ENCODE measurements at regions not wholly inside any gene's neighbourhood (a gene's known extent, or its start where the extent isn't known, plus 50 kb on each side); places are given as distances from the start of the nearest gene placed in this dataset.

GRCh38 chr10:89904755-89905154 lies 203.4 kb downstream of the KIF20B start:
- TF ChIP-seq, protein P1, sequence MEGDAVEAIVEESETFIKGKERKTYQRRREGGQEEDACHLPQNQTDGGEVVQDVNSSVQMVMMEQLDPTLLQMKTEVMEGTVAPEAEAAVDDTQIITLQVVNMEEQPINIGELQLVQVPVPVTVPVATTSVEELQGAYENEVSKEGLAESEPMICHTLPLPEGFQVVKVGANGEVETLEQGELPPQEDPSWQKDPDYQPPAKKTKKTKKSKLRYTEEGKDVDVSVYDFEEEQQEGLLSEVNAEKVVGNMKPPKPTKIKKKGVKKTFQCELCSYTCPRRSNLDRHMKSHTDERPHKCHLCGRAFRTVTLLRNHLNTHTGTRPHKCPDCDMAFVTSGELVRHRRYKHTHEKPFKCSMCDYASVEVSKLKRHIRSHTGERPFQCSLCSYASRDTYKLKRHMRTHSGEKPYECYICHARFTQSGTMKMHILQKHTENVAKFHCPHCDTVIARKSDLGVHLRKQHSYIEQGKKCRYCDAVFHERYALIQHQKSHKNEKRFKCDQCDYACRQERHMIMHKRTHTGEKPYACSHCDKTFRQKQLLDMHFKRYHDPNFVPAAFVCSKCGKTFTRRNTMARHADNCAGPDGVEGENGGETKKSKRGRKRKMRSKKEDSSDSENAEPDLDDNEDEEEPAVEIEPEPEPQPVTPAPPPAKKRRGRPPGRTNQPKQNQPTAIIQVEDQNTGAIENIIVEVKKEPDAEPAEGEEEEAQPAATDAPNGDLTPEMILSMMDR (conservative IDR thresholded peaks at IDR 0.05; ENCODE audit: low read depth, low read length) = no peak
- TF ChIP-seq EZH2 (IDR thresholded peaks at IDR 0.05; ENCODE audit: low read length, unreplicated experiment) (no peak), EZH2phosphoT487 (IDR thresholded peaks at IDR 0.05; ENCODE audit: borderline replicate concordance, low read length) (no peak)
